AG09319 (cell line): ENCODE measurements at regions not wholly inside any gene's neighbourhood (a gene's known extent, or its start where the extent isn't known, plus 50 kb on each side); places are given as distances from the start of the nearest gene placed in this dataset.

Experiments used
- DNase-seq: peaks from one replicate; pipeline ENCODE4 v3.0.0-alpha.2; 2010; ENCODE audit warnings: low read depth; ENCODE audit errors: extremely low read depth
- TF ChIP-seq, protein P1 (sequence below): IDR thresholded peaks from 2 replicates; pipeline ENCODE4 v1.5.1; 2011; ENCODE audit warnings: low read depth, mild to moderate bottlenecking, inconsistent platforms, low read length, moderate library complexity

DNA sequence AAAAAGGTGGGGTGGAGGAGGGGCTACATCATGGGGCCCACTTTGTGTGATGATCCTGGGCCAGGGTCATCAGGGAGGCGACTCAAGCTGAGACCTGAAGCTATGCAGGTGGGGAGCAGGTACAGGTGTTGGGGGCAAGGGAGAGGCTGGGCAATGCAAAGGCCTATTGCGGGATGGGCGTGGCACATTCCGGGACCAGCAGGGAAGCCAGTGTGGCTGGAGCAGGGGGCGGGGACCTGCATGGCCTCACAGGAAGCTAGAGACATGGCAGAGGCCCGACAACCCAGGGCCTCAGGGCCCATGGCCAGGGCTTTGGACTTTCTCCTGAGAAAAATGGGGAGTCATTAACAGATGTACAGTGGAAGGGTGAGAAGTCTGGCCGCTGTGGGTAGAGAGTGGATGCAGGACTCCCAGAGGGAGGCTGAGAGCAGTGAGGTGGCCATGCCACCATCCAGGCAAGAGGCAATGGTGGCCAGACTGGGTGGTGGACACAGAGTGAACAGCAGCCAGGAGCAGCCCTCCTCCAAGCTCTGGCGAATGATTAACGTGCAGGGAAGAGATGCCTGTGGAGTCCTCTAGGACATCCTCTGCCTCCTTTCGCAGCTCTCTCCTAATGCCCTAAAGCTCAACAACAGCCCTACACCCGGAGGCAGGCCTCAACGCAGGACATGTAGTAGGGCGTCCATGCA, 122.6 kb upstream of the ATP2B2 start:
- TF ChIP-seq, protein P1, sequence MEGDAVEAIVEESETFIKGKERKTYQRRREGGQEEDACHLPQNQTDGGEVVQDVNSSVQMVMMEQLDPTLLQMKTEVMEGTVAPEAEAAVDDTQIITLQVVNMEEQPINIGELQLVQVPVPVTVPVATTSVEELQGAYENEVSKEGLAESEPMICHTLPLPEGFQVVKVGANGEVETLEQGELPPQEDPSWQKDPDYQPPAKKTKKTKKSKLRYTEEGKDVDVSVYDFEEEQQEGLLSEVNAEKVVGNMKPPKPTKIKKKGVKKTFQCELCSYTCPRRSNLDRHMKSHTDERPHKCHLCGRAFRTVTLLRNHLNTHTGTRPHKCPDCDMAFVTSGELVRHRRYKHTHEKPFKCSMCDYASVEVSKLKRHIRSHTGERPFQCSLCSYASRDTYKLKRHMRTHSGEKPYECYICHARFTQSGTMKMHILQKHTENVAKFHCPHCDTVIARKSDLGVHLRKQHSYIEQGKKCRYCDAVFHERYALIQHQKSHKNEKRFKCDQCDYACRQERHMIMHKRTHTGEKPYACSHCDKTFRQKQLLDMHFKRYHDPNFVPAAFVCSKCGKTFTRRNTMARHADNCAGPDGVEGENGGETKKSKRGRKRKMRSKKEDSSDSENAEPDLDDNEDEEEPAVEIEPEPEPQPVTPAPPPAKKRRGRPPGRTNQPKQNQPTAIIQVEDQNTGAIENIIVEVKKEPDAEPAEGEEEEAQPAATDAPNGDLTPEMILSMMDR: no peak

DNA sequence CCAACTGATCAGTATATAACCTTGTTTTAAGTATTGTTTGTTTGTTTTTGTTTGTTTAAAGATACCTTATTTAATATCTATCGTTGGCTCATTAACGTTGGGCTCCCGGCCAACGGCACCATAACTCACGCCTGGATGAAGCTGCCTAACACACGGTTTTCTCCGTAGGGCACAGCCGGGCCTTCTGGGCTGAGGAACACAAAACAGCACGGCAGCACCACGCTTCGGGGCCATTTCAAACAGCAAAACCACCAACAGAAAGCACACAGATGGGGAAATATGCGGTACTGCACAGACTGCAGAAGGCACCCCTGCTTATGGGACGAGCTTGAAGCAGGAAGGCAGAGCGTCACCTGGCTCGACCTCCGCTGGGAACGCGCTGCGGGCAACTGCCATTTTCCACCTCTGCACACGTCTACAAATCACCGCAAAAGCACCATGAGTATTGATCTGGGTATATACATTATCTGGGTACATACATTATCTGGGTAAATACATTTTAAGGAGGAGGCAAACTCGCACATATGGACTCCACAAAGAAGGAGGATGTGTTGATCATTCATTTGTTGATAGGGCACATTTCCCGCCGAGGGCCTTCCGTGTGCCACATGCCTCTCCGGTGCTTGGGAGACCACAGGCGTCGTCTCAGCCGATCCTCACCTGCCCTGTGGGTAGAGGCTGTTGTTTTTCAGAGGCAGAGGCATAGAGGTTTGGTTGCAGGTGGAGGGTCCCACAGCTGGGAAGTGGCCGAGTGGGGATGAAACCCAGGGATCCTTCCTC, 123.7 kb upstream of the ATP2B2 start:
- TF ChIP-seq, protein P1: no peak
- DNase-seq: no peak

More for the DNA sequence above, 122.6 kb upstream of the ATP2B2 start:
- no peak for DNase-seq

DNA sequence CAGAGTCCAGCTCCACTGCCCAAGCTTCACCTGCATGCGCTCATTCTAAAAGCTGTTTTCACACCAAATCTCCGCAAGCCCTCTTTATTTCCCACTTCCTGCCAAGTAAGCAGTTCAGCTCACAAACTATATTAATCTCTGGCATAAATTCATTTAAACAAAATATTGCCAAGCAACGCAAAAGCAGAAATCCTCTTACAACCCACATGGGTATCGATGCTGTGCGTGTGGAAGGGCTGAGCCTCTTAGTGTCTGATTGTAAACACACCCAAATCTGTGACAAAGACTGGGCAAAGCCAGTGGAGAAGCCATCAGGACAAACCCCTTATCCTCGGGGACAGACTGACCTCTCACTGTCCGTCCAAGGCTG, 124.3 kb upstream of the ATP2B2 start:
- TF ChIP-seq, protein P1: no peak
- DNase-seq: no peak

DNA sequence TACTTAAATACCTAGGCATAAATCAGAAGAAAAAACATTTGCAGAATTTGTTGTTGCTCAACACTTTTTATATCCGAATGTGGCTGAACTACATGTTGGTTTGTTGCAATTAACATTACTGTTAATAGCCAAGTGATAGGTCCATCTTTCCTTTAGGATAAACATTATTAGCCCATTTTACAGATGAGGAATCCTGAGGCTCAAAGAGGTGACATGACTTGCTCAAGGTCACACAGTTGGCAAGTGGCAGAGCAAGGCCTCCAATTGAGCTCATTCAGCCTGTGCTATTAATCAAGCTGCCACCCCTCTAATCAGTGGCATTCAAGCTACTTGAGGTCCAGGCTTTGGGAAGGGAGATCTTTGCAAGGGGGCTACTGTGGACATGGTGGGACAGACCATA, 125.8 kb upstream of the ATP2B2 start:
- TF ChIP-seq, protein P1: no peak
- no peak for DNase-seq

DNA sequence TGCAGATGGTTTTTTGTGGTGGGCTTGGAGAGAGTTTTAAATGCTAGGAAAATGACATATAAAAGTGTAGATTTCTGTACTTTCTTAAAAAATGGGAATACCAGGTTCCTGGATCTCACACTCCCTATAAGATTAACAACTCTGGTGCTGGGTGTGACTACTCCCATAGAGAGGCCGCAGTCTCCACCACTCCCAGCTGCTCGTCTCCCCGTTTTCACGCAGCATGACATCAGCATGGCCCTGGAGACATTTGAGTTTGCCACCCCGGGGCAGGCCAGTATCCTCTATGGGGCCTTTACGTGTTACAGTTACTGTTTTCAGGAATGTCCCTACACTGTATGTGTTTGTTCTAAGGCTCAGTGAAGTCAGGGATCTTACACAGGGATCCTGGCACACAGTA, 126.7 kb upstream of the ATP2B2 start:
- TF ChIP-seq, protein P1: no peak

DNA sequence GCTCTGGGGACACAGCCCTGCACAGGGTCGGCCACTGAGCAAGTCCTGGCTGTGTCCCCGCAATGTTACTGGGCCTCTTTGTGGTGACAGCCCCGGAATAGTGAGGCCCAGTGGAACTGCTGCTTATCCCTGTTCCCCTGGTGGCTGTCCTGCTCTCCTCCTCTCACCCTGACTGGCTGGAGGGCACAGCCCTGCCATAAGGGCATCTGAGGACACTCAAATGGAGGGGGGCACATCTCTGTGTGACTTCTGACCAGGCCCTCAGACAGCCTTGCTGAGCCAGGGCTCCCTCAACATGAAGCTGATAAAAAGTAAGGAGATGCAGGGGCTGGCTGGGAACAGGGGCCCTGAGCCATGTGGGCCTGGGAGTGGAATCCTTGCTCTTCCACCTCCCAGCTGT, 127.4 kb upstream of the ATP2B2 start:
- no peak for DNase-seq
- TF ChIP-seq, protein P1: no peak

More for the DNA sequence above, 126.7 kb upstream of the ATP2B2 start:
- no peak for DNase-seq

DNA sequence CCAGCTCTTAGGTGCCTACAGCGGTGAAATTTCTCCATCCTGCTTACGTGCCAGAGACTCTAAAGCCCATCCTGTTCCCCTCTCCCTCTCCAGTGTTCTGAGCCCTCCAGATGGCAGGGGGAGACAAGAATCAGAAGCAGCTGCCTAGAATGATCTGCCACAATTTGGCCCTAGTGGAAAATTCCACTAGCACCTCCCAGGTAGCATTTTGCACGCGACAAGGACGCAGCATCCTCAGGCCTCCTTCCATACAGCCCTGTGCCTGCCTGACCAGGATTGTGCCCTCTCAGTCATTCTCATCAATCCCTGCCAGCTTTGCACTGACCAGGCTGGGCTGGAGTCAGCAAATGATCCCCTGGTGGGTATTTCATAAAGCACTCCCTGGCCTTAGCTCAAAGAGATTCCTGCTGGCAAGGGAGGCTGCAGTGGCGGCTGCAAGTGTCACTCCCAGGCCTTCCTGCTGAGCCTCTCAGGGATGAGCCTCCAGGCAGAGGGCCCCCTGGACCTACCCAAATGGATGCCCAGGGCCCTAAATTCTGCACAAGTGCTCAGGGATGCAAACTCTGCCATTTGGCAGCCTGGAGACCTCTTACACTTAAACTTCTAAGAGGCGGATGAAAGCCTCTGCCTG, 130.2 kb upstream of the ATP2B2 start:
- TF ChIP-seq, protein P1: no peak
- DNase-seq: no peak
